Transverse colon (tissue), 4 donors: ENCODE measurements at regions not wholly inside any gene's neighbourhood (a gene's known extent, or its start where the extent isn't known, plus 50 kb on each side); places are given as distances from the start of the nearest gene placed in this dataset.

Experiments
- DNase-seq: peaks from one replicate; pipeline ENCODE4 v3.0.0-alpha.2; 2019
- H3K27ac ChIP-seq, 4 donors: fragments of 200-600 bp; sonication (generic); 2 replicates each; pipeline ENCODE4 v1.5.1; 2016 to 2018; ENCODE audit warnings: inconsistent platforms in 4 of 4
- H3K27me3 ChIP-seq: fragments of 200-600 bp; sonication (generic); 2 replicates; pipeline ENCODE4 v1.5.1; 2017; ENCODE audit warnings: inconsistent platforms
- H3K36me3 ChIP-seq, 4 donors: fragments of 200-600 bp; sonication (generic); 2 replicates each; pipeline ENCODE4 v1.5.1; 2017 to 2019; ENCODE audit warnings: inconsistent platforms in 4 of 4
- H3K4me1 ChIP-seq, 4 donors: fragments of 200-600 bp; sonication (generic); 2 replicates each; pipeline ENCODE4 v1.5.1; 2017 to 2020; ENCODE audit warnings: inconsistent platforms in 4 of 4
- H3K4me3 ChIP-seq, 4 donors: fragments of 200-600 bp; sonication (generic); 1 replicate in 1 of 4; 2 replicates in 3 of 4; pipeline versions ENCODE4 v1.5.1 to v1.6.1; 2017 to 2019; ENCODE audit warnings: inconsistent platforms in 4 of 4
- H3K9me3 ChIP-seq, 2 donors: fragments of 200-600 bp; sonication (generic); 2 replicates each; pipeline ENCODE4 v1.5.1; 2017 to 2019; ENCODE audit warnings: inconsistent platforms in 2 of 2
- CTCF ChIP-seq, 5 experiments: fragments of 200-600 bp in 3 of 5; fragments of 450-650 bp in 2 of 5; sonication (generic) in 3 of 5; IDR thresholded peaks; 1 replicate in 2 of 5; 2 replicates in 3 of 5; pipeline ENCODE4 v1.5.1; 2016 to 2017; ENCODE audit warnings: antibody characterized with exemption in 5 of 5, inconsistent platforms in 3 of 5, mild to moderate bottlenecking in 2 of 5, moderate library complexity in 1 of 5
- EP300 ChIP-seq: sonication (generic); formaldehyde crosslinking; IDR thresholded peaks from one replicate; pipeline ENCODE4 v1.6.1; 2017; ENCODE audit warnings: antibody characterized with exemption, low read depth
- POLR2A ChIP-seq: fragments of 450-650 bp; IDR thresholded peaks from one replicate; pipeline ENCODE4 v1.6.1; 2016; ENCODE audit warnings: antibody characterized with exemption, mild to moderate bottlenecking, moderate library complexity
- POLR2AphosphoS5 ChIP-seq, 3 donors: sonication (generic); formaldehyde crosslinking; IDR thresholded peaks; one replicate each; pipeline ENCODE4 v1.6.1; 2016; ENCODE audit warnings: antibody characterized with exemption in 3 of 3
- WGBS, 2 donors: methylation state at CpG; one replicate each; pipeline ENCODE4 v1.1.5; 2018; ENCODE audit warnings: low coverage in 1 of 2; 5-methylcytosine and 5-hydroxymethylcytosine counted together
- in situ Hi-C, 4 donors: fragments of 200-750 bp; cut with MboI; loops; one replicate each; pipeline versions ENCODE4 v1.15.0 to v1.15.1; 2017; ENCODE audit warnings: low sequenced_read_pairs in 3 of 4, low pct_ligation_motif_present in 1 of 4, low pct_unique_long_range_greater_than_20kb in 1 of 4
- intact Hi-C: fragments of 100-400 bp; cut with DNase I; formaldehyde crosslinking; loops from one replicate; pipeline ENCODE4 v1.15.1; 2023; ENCODE audit warnings: low total_unique reads

DNA sequence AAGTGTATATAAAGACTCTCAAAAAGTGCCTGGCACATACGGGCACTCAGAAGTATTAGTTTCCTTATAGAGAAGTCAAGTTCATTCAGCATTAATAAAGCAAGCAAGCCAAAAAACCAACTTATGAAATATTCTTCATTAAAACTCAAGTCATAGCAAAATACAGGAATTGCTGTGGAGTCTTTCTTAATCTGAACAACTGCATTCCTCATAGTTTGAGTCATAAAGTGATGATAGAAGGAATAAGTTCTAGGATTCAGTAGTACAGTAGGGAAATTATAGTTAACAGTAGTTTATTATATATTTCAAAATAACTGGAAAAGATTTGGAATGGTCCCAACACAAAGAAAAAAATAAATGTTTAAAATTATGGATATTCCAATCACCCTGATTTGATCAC, 200.3 kb downstream of the C11orf91 start:
- Histone ChIP-seq H3K4me3 (no peak overlapping the region), H3K9me3 (no peaks in the 10 kb centered on the region), H3K4me1 (no peaks in the 10 kb centered on the region), H3K27me3 (no peaks in the 10 kb centered on the region), H3K27ac (no peak overlapping the region), H3K36me3 (no peaks in the 10 kb centered on the region)
- TF ChIP-seq POLR2A (no peak), CTCF (IDR thresholded peaks at IDR 0.05) (no peak), POLR2AphosphoS5 (IDR thresholded peaks at IDR 0.05) (no peak), EP300 (no peak)
- in situ Hi-C loops: no loop called here
- WGBS, 2 donors: 78 to 85% methylated on average over 1 of the region's 1 CpG
- intact Hi-C loops: no loop called here
- no peak for DNase-seq

GRCh38 chr11:33492596-33492995, 208.0 kb downstream of the C11orf91 start:
- intact Hi-C loops (no loop called here), in situ Hi-C loops (no loop called here)
- Histone ChIP-seq H3K4me3 (no peak overlapping the region), H3K27ac (no peak overlapping the region), H3K9me3 (no peaks in the 10 kb centered on the region), H3K27me3 (no peaks in the 10 kb centered on the region), H3K36me3 (no peaks in the 10 kb centered on the region), H3K4me1 (no peaks in the 10 kb centered on the region)
- TF ChIP-seq CTCF (IDR thresholded peaks at IDR 0.05) (no peak), POLR2AphosphoS5 (IDR thresholded peaks at IDR 0.05) (no peak), EP300 (no peak), POLR2A (no peak)
- DNase-seq: no peak
- 70 to 71% methylated on average over 2 to 6 of the region's 6 CpGs for WGBS, 2 donors

DNA sequence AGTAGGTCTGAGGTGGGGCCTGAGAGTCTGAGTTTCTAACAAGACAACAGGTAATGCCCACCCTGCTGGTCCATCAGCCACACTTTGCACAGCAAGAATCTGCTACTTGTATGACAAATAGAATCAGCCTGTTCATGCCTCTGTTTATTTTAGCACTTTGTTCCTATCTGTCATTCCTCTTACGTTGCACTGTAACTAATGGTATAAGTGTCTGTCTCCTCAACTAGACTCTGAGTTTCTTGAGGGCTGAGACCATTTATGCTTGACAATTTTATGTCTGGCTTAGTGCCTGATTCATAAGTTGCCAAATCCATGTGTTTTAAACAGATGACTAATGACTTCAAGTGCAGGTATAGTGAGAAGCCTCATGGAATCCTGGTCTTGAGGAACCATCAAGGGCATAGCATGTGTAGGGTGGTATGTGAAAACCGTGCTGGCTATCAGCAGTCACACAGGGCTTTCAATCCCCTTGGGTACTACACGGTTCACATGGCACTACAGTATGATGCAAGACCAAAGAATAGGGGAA, 209.7 kb downstream of the C11orf91 start:
- Histone ChIP-seq H3K27ac (no peak overlapping the region), H3K27me3 (no peaks in the 10 kb centered on the region), H3K4me3 (no peak overlapping the region), H3K9me3 (no peaks in the 10 kb centered on the region), H3K36me3 (no peaks in the 10 kb centered on the region), H3K4me1 (no peaks in the 10 kb centered on the region)
- TF ChIP-seq POLR2A (no peak), CTCF (IDR thresholded peaks at IDR 0.05) (no peak), POLR2AphosphoS5 (IDR thresholded peaks at IDR 0.05) (no peak), EP300 (no peak)
- intact Hi-C loops (no loop called here), in situ Hi-C loops (no loop called here)
- no peak for DNase-seq
- WGBS, 2 donors: 37 to 44% methylated on average over 3 of the region's 3 CpGs

DNA sequence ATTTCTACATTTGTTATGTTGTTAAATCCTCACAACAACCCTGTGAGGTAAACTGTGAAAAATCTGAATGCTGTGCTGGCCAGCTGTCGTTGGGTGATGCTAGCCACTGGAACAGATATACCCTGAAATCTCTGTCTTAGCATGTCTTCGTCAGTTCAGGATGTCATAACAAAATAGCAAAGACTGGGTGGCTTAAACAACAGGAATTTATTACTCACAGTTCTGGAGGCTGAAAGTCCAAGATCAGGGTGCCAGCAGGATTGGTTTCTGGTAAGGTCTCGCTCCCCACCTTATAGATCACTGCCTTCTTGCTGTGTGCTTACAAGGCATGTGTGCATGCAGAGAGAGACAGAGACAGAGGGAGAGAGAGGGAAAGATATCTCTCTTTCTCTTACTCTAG, 211.7 kb downstream of the C11orf91 start:
- no peak overlapping the region for H3K4me3 ChIP-seq
- TF ChIP-seq EP300: no peak
- TF ChIP-seq POLR2A: no peak
- TF ChIP-seq CTCF (IDR thresholded peaks at IDR 0.05): no peak
- TF ChIP-seq POLR2AphosphoS5 (IDR thresholded peaks at IDR 0.05): no peak
- in situ Hi-C loops (no loop called here), intact Hi-C loops (no loop called here)
- H3K27me3 ChIP-seq: peaks cover 4% of the 10 kb centered on the region
- no peak for DNase-seq
- H3K4me1 ChIP-seq: no peaks in the 10 kb centered on the region
- 75 to 80% methylated on average over 1 to 3 of the region's 3 CpGs for WGBS, 2 donors
- H3K27ac ChIP-seq: no peak overlapping the region
- H3K36me3 ChIP-seq: no peaks in the 10 kb centered on the region
- H3K9me3 ChIP-seq: no peaks in the 10 kb centered on the region
